OCI-LY7 (cell line): ENCODE measurements at regions not wholly inside any gene's neighbourhood (a gene's known extent, or its start where the extent isn't known, plus 50 kb on each side); places are given as distances from the start of the nearest gene placed in this dataset.

ENCODE experiments used
- EZH2phosphoT487 ChIP-seq: fragments of 200-600 bp; sonication (generic); IDR thresholded peaks from 2 replicates; pipeline ENCODE4 v1.6.1; 2018; ENCODE audit warnings: low read depth, borderline replicate concordance, mild to moderate bottlenecking, mixed run types, antibody characterized with exemption, low read length, moderate library complexity, mixed read lengths
- TF ChIP-seq, protein P1 (sequence below): fragments of 200-600 bp; sonication (generic); conservative IDR thresholded peaks from 2 replicates; pipeline ENCODE4 v1.5.1; 2014; ENCODE audit warnings: mild to moderate bottlenecking, antibody characterized with exemption, low read length, moderate library complexity, mixed read lengths

DNA sequence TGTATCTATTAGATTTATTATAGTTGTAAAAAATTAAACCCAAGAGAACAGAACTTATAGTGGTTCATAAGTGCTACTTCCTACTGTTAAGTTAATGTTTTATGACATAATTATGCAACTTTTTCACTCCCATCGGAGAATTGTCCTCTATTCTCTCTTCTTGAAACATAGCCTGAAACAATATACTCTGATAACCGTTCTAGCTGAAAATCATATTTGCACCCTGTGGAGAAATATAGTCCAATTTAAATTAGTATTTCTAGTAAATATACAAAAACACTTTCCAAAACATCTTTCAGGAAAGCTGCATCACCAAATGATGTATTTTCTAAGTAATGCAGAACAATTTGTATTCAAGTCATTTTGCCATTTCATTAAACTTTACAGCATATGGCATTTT is 586.4 kb downstream of the PRR32 start:
- TF ChIP-seq, protein P1, sequence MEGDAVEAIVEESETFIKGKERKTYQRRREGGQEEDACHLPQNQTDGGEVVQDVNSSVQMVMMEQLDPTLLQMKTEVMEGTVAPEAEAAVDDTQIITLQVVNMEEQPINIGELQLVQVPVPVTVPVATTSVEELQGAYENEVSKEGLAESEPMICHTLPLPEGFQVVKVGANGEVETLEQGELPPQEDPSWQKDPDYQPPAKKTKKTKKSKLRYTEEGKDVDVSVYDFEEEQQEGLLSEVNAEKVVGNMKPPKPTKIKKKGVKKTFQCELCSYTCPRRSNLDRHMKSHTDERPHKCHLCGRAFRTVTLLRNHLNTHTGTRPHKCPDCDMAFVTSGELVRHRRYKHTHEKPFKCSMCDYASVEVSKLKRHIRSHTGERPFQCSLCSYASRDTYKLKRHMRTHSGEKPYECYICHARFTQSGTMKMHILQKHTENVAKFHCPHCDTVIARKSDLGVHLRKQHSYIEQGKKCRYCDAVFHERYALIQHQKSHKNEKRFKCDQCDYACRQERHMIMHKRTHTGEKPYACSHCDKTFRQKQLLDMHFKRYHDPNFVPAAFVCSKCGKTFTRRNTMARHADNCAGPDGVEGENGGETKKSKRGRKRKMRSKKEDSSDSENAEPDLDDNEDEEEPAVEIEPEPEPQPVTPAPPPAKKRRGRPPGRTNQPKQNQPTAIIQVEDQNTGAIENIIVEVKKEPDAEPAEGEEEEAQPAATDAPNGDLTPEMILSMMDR = no peak
- no peak for TF ChIP-seq EZH2phosphoT487
